RWPE2 (cell line): ENCODE measurements at regions not wholly inside any gene's neighbourhood (a gene's known extent, or its start where the extent isn't known, plus 50 kb on each side); places are given as distances from the start of the nearest gene placed in this dataset.

Source experiments
- ATAC-seq: fragments of 200-7000 bp; cut with Tn5 transposase; 3 replicates; pipeline ENCODE4 v1.9.1; 2021; ENCODE audit warnings: low read depth
- DNase-seq: peaks from one replicate; pipeline ENCODE4 v3.0.0-alpha.2; 2020; ENCODE audit warnings: low spot score
- H3K27ac ChIP-seq: fragments of 450-650 bp; 2 replicates; pipeline ENCODE4 v1.5.1; 2017; ENCODE audit warnings: mild to moderate bottlenecking; ENCODE audit not compliant: poor library complexity, severe bottlenecking
- H3K27me3 ChIP-seq: fragments of 250-450 bp; sonication (Bioruptor Pico); 2 replicates; pipeline ENCODE4 v1.5.1; 2021; ENCODE audit warnings: mild to moderate bottlenecking, moderate library complexity; ENCODE audit not compliant: insufficient read depth, poor library complexity, severe bottlenecking
- H3K36me3 ChIP-seq: fragments of 250-450 bp; sonication (Bioruptor Pico); 2 replicates; pipeline ENCODE4 v1.5.1; 2020; ENCODE audit warnings: low read depth, mild to moderate bottlenecking, moderate library complexity
- H3K4me1 ChIP-seq: fragments of 250-450 bp; sonication (Bioruptor Pico); 2 replicates; pipeline ENCODE4 v1.5.1; 2021; ENCODE audit warnings: mild to moderate bottlenecking, moderate library complexity; ENCODE audit not compliant: insufficient read depth, poor library complexity, severe bottlenecking
- H3K4me3 ChIP-seq: fragments of 250-450 bp; sonication (Bioruptor Pico); 2 replicates; pipeline ENCODE4 v1.5.1; 2021; ENCODE audit warnings: mild to moderate bottlenecking, moderate library complexity; ENCODE audit not compliant: severe bottlenecking
- H3K9me3 ChIP-seq: fragments of 250-450 bp; sonication (Bioruptor Pico); 2 replicates; pipeline ENCODE4 v1.5.1; 2021; ENCODE audit warnings: mild to moderate bottlenecking, moderate library complexity; ENCODE audit not compliant: severe bottlenecking
- TF ChIP-seq, protein P1 (sequence below): fragments of 450-650 bp; IDR thresholded peaks from one replicate; pipeline ENCODE4 v1.5.1; 2017; ENCODE audit warnings: mild to moderate bottlenecking, moderate library complexity; ENCODE audit not compliant: poor library complexity, severe bottlenecking

DNA sequence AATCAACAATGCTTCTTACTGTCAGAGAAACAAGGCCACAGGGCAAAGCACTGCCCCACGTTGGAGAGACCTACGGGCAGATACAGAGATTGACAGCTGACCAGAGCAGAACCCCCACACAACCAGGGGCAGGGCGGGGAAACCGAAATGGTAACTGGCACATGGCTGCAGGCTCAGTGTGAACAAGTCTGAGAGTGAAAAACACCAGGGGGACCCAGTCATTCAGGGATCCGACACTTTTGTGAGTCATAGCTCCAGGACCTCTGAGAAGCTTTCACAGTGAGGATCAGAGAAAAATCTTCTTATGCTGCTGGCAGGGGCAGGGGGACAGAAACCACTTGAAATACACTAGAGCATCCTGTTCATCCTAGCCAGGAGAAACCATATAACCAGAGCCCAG is 254.2 kb downstream of the C6orf118 start:
- peak; percentile 68 for ATAC-seq

GRCh38 chr6:165052561-165053480 is 256.6 kb downstream of the C6orf118 start:
- H3K36me3 ChIP-seq = no peaks in the 10 kb centered on the region
- no peak overlapping the region for H3K4me3 ChIP-seq
- no peak for DNase-seq
- TF ChIP-seq, protein P1, sequence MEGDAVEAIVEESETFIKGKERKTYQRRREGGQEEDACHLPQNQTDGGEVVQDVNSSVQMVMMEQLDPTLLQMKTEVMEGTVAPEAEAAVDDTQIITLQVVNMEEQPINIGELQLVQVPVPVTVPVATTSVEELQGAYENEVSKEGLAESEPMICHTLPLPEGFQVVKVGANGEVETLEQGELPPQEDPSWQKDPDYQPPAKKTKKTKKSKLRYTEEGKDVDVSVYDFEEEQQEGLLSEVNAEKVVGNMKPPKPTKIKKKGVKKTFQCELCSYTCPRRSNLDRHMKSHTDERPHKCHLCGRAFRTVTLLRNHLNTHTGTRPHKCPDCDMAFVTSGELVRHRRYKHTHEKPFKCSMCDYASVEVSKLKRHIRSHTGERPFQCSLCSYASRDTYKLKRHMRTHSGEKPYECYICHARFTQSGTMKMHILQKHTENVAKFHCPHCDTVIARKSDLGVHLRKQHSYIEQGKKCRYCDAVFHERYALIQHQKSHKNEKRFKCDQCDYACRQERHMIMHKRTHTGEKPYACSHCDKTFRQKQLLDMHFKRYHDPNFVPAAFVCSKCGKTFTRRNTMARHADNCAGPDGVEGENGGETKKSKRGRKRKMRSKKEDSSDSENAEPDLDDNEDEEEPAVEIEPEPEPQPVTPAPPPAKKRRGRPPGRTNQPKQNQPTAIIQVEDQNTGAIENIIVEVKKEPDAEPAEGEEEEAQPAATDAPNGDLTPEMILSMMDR = no peak
- no peak overlapping the region for H3K27ac ChIP-seq
- ATAC-seq = no peak
- no peaks in the 10 kb centered on the region for H3K27me3 ChIP-seq
- H3K4me1 ChIP-seq = no peaks in the 10 kb centered on the region
- no peaks in the 10 kb centered on the region for H3K9me3 ChIP-seq

More for the DNA sequence above, 254.2 kb downstream of the C6orf118 start:
- H3K36me3 ChIP-seq = no peaks in the 10 kb centered on the region
- H3K27ac ChIP-seq = no peak overlapping the region
- TF ChIP-seq, protein P1 = peak; percentile 51
- H3K9me3 ChIP-seq = no peaks in the 10 kb centered on the region
- H3K4me3 ChIP-seq = no peak overlapping the region
- no peaks in the 10 kb centered on the region for H3K27me3 ChIP-seq
- peaks cover 16% of the 10 kb centered on the region for H3K4me1 ChIP-seq
- no peak for DNase-seq

- ATAC-seq = no peak
- no peak for DNase-seq
- no peaks in the 10 kb centered on the region for H3K27me3 ChIP-seq
- no peak overlapping the region for H3K4me3 ChIP-seq
- no peak overlapping the region for H3K27ac ChIP-seq
- TF ChIP-seq, protein P1 = peak; percentile 34
- H3K9me3 ChIP-seq = peaks cover 3% of the 10 kb centered on the region
- H3K4me1 ChIP-seq = no peaks in the 10 kb centered on the region
- no peaks in the 10 kb centered on the region for H3K36me3 ChIP-seq
Observed at GRCh38 chr6:165049362-165049761, 260.0 kb downstream of the C6orf118 start.

DNA sequence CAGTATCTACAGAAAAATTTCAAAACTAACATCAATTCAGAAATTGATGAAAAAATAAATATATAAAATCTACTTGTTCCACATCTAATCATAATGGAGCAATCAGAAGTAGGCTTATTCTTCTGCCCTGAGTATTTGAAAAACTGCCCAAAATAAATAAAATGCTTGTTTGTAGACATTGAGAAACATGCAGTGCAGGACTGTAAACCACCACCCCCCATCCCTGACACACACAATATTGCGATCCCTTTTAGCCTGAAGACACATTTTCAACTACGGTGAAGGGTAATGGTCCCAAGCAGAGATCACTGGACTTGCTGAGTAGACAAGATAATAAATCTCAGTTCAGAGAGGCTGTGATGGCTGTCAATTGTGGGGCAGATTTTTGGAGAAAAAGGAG is 261.5 kb downstream of the C6orf118 start:
- DNase-seq = no peak
- Histone ChIP-seq H3K27me3 (no peaks in the 10 kb centered on the region), H3K4me1 (no peaks in the 10 kb centered on the region), H3K27ac (no peak overlapping the region), H3K36me3 (no peaks in the 10 kb centered on the region), H3K9me3 (peaks cover 3% of the 10 kb centered on the region), H3K4me3 (no peak overlapping the region)
- TF ChIP-seq, protein P1 = no peak
- ATAC-seq = no peak

- no peaks in the 10 kb centered on the region for H3K36me3 ChIP-seq
- H3K27ac ChIP-seq = no peak overlapping the region
- H3K9me3 ChIP-seq = peaks cover 3% of the 10 kb centered on the region
- ATAC-seq (no peak), DNase-seq (no peak)
- no peaks in the 10 kb centered on the region for H3K27me3 ChIP-seq
- H3K4me3 ChIP-seq = no peak overlapping the region
- no peaks in the 10 kb centered on the region for H3K4me1 ChIP-seq
- TF ChIP-seq, protein P1 = no peak
Observed at GRCh38 chr6:165045631-165046030, 263.8 kb downstream of the C6orf118 start.
